ENCODE measurements at regions not wholly inside any gene's neighbourhood (a gene's known extent, or its start where the extent isn't known, plus 50 kb on each side); places are given as distances from the start of the nearest gene placed in this dataset.

GRCh38 chr5:3198074-3198449, 397.6 kb upstream of the IRX1 start:
- Histone ChIP-seq H3K27ac (ENCODE audit: extremely low read depth, low read depth, low read length) (no peak overlapping the region), H4K20me1 (replicated peaks; ENCODE audit: control insufficient read depth, insufficient read depth, low read length) (no peaks in the 10 kb centered on the region; the same call in 1 of the 2 replicates), H3K9me3 (replicated peaks; ENCODE audit: control insufficient read depth, insufficient read depth, low read depth, low read length) (no peaks in the 10 kb centered on the region), H3K4me3 (no peak overlapping the region), H2AFZ (ENCODE audit: low read depth, low read length) (no peak overlapping the region), H3K4me1 (replicated peaks in 1 of 2; ENCODE audit: control insufficient read depth in 2 of 2, insufficient read depth in 2 of 2, low read length in 2 of 2) (no peaks in the 10 kb centered on the region), H3K9me1 (ENCODE audit: control insufficient read depth, insufficient read depth, low read length) (no peaks in the 10 kb centered on the region), H3K36me3 (ENCODE audit: control insufficient read depth, insufficient read depth, low read length) (no peaks in the 10 kb centered on the region), H3K4me2 (ENCODE audit: insufficient read depth, low read length) (no peak overlapping the region), H3K27me3 (ENCODE audit: control insufficient read depth in 2 of 2, insufficient read depth in 2 of 2, low read length in 2 of 2) (peaks cover 14 to 40% of the 10 kb centered on the region in 2 experiments; a peak in 4 of 5 replicates), H3K9ac (ENCODE audit: insufficient read depth in 1 of 2, low read depth in 2 of 2, low read length in 2 of 2) (no peak overlapping the region), H3K79me2 (ENCODE audit: control insufficient read depth, insufficient read depth, low read length) (no peaks in the 10 kb centered on the region)
- WGBS (ENCODE audit: insufficient coverage, low coverage, missing lambda C conversion rate) = 0% methylated on average over 7 of the region's 7 CpGs
- intact Hi-C loops (cut with micrococcal nuclease) (no loop called here), in situ Hi-C loops (cut with MboI) (no loop called here)
- DNase-seq (ENCODE audit: extremely low read depth in 1 of 4, low spot score in 3 of 4) = no peak
- no peak for FAIRE-seq
- ATAC-seq = no peak
- CTCF ChIA-PET (ENCODE audit: low intra/inter-chr PET ratio) = no interaction called here
- POLR2A ChIA-PET = no interaction called here
- BruUV-seq (replicated peaks) = no TSS peak
- TF ChIP-seq TBP (optimal IDR thresholded peaks at IDR 0.05; ENCODE audit: low read depth, low read length) (no peak), RBM39 (optimal IDR thresholded peaks at IDR 0.05; ENCODE audit: low read depth, low read length) (no peak), PHF8 (IDR thresholded peaks at IDR 0.05; ENCODE audit: borderline replicate concordance, low read length) (no peak), XRCC4 (IDR thresholded peaks at IDR 0.05; ENCODE audit: extremely low read depth, insufficient read depth, insufficient read length) (no peak), SPI1 (IDR thresholded peaks at IDR 0.05; ENCODE audit: borderline replicate concordance, low read depth, low read length) (no peak), POLR2G (IDR thresholded peaks at IDR 0.05; ENCODE audit: low read depth, low read length) (no peak), SETDB1 (IDR thresholded peaks at IDR 0.05; ENCODE audit: low read length) (no peak), RUNX1 (IDR thresholded peaks at IDR 0.05; ENCODE audit: low read depth) (no peak), ZNF512 (tag; IDR thresholded peaks at IDR 0.05) (no peak), ETV5 (CRISPR knock-in tag; IDR thresholded peaks at IDR 0.05; ENCODE audit: low read depth) (no peak), CEBPG (CRISPR knock-in tag; IDR thresholded peaks at IDR 0.05) (no peak), CEBPG (tag; conservative IDR thresholded peaks at IDR 0.05 in 1 of 2, IDR thresholded peaks at IDR 0.05 in 1 of 2) (no peak), CBFA2T3 (IDR thresholded peaks at IDR 0.05) (no peak), ZNF75A (CRISPR knock-in tag; IDR thresholded peaks at IDR 0.05) (no peak), FOXA1 (IDR thresholded peaks at IDR 0.05; ENCODE audit: borderline replicate concordance) (no peak), CBX8 (IDR thresholded peaks at IDR 0.05; ENCODE audit: borderline replicate concordance, extremely low read depth, low read depth, low read length, poor library complexity, severe bottlenecking) (no peak), ARID4B (CRISPR knock-in tag; IDR thresholded peaks at IDR 0.05) (no peak), ZNF77 (CRISPR knock-in tag; IDR thresholded peaks at IDR 0.05) (no peak)
